ENCODE measurements at regions not wholly inside any gene's neighbourhood (a gene's known extent, or its start where the extent isn't known, plus 50 kb on each side); places are given as distances from the start of the nearest gene placed in this dataset.

GRCh38 chr4:115219315-115219860 lies 106.0 kb upstream of the NDST4 start:
- BruUV-seq (replicated peaks) = no TSS peak
- POLR2A ChIA-PET = no interaction called here
- TF ChIP-seq NFAT5 (CRISPR knock-in tag; IDR thresholded peaks at IDR 0.05) = no peak
- TF ChIP-seq ZNF142 (CRISPR knock-in tag; IDR thresholded peaks at IDR 0.05) = no peak
- no peak for TF ChIP-seq BRD4 (CRISPR knock-in tag; IDR thresholded peaks at IDR 0.05)
- TF ChIP-seq ZNF609 (CRISPR knock-in tag; IDR thresholded peaks at IDR 0.05; ENCODE audit: borderline replicate concordance) = no peak
- no peak for TF ChIP-seq GMEB1 (CRISPR knock-in tag; IDR thresholded peaks at IDR 0.05; ENCODE audit: borderline replicate concordance)

More at GRCh38 chr4:115219315-115219860, 106.0 kb upstream of the NDST4 start:
- CTCF ChIA-PET (ENCODE audit: low intra/inter-chr PET ratio, low total read pairs) = no interaction called here
- Histone ChIP-seq H4K20me1 (ENCODE audit: insufficient read depth, low read length) (no peaks in the 10 kb centered on the region), H3K4me2 (ENCODE audit: low read depth, low read length) (no peak overlapping the region), H3K9ac (ENCODE audit: insufficient read depth, low read depth, low read length) (no peak overlapping the region), H3K36me3 (replicated peaks in 1 of 2; ENCODE audit: control insufficient read depth in 1 of 2, insufficient read depth in 2 of 2, low read length in 2 of 2) (no peaks in the 10 kb centered on the region), H3K27ac (ENCODE audit: extremely low read length, insufficient read depth, low read length) (no peak overlapping the region), H3K4me3 (replicated peaks in 1 of 3; ENCODE audit: insufficient read depth in 1 of 3, low read depth in 2 of 3, low read length in 3 of 3) (no peak overlapping the region), H3K9me3 (ENCODE audit: low read length) (no peaks in the 10 kb centered on the region), H3K79me2 (ENCODE audit: insufficient read depth, low read length) (no peaks in the 10 kb centered on the region), H3K27me3 (ENCODE audit: control insufficient read depth in 1 of 2, insufficient read depth in 2 of 2, low read length in 2 of 2) (no peaks in the 10 kb centered on the region), H3K4me1 (ENCODE audit: insufficient read depth, low read length) (no peaks in the 10 kb centered on the region), H2AFZ (ENCODE audit: low read length) (no peak overlapping the region)
- WGBS (ENCODE audit: low lambda C conversion rate) = 1% methylated on average over 2 of the region's 2 CpGs
- in situ Hi-C loops (cut with HindIII; ENCODE audit: extremely low pct_ligation_motif_present, low pct_unique_long_range_greater_than_20kb) (no loop called here), intact Hi-C loops (cut with micrococcal nuclease; ENCODE audit: unreplicated experiment) (no loop called here)
- FAIRE-seq = no peak
- no peak for DNase-seq (ENCODE audit: low spot score)
- no peak for ATAC-seq

Data from HepG2 (cell line).